OCI-LY7 (cell line): ENCODE measurements at regions not wholly inside any gene's neighbourhood (a gene's known extent, or its start where the extent isn't known, plus 50 kb on each side); places are given as distances from the start of the nearest gene placed in this dataset.

Experiments
- BruUV-seq: library from RNA; stranded (reverse); fragments of 400-500 nt; replicated peaks from 2 replicates; lab custom pipeline; 2021; lab: Mats Ljungman, UMichigan
- CTCF ChIA-PET: fragments of 300-600 bp; sonication (Branson Sonifier 250); formaldehyde crosslinking; loops from one replicate; lab custom pipeline; 2022; ENCODE audit warnings: antibody characterized with exemption; ENCODE audit not compliant: unreplicated experiment; lab: Charles Lee
- POLR2A ChIA-PET: fragments of 300-600 bp; sonication (Branson Sonifier 250); formaldehyde crosslinking; loops from one replicate; lab custom pipeline; 2022; ENCODE audit warnings: antibody characterized with exemption; lab: Charles Lee
- DNase-seq: peaks from one replicate; pipeline ENCODE4 v3.0.0-alpha.2; 2015; ENCODE audit warnings: low spot score
- H2AFZ ChIP-seq: fragments of 200-600 bp; sonication (generic), shearing (Covaris generic); 2 replicates; pipeline ENCODE4 v1.6.1; 2014; ENCODE audit warnings: mild to moderate bottlenecking, antibody characterized with exemption, low read length, moderate library complexity
- H3K27ac ChIP-seq: fragments of 200-600 bp; sonication (generic); 2 replicates; pipeline ENCODE4 v1.5.1; 2014; ENCODE audit warnings: mixed run types, low read depth, mild to moderate bottlenecking, moderate library complexity, low read length, inconsistent platforms; ENCODE audit not compliant: poor library complexity, severe bottlenecking
- H3K36me3 ChIP-seq: fragments of 200-600 bp; sonication (generic); 2 replicates; pipeline ENCODE4 v1.6.1; 2014; ENCODE audit warnings: mild to moderate bottlenecking, antibody characterized with exemption, low read length, moderate library complexity, mixed read lengths; ENCODE audit not compliant: insufficient read depth
- H3K4me1 ChIP-seq: fragments of 200-600 bp; sonication (generic); 2 replicates; pipeline ENCODE4 v1.5.1; 2014; ENCODE audit warnings: mild to moderate bottlenecking, low read length; ENCODE audit not compliant: insufficient read depth, poor library complexity, severe bottlenecking
- H3K4me2 ChIP-seq: fragments of 200-600 bp; sonication (generic); 2 replicates; pipeline ENCODE4 v1.6.1; 2014; ENCODE audit warnings: mild to moderate bottlenecking, low read length
- H3K4me3 ChIP-seq: fragments of 200-600 bp; sonication (generic); 2 replicates; pipeline ENCODE4 v1.5.1; 2014; ENCODE audit warnings: mild to moderate bottlenecking, low read depth, low read length; ENCODE audit not compliant: poor library complexity, severe bottlenecking
- H3K79me2 ChIP-seq: fragments of 200-600 bp; sonication (generic); 2 replicates; pipeline ENCODE4 v1.6.1; 2016; ENCODE audit warnings: low read depth, mild to moderate bottlenecking, low read length, moderate library complexity, mixed read lengths; ENCODE audit not compliant: insufficient read depth
- H3K9me2 ChIP-seq: fragments of 200-600 bp; sonication (generic); 2 replicates; pipeline ENCODE4 v1.6.1; 2016; ENCODE audit warnings: mild to moderate bottlenecking, low read length, mixed read lengths; ENCODE audit not compliant: insufficient read depth
- H3K9me3 ChIP-seq: fragments of 200-600 bp; sonication (generic); 2 replicates; pipeline ENCODE4 v1.6.1; 2014; ENCODE audit warnings: mild to moderate bottlenecking, mixed run types, low read length, mixed read lengths
- H4K20me1 ChIP-seq: fragments of 200-600 bp; sonication (generic); 2 replicates; pipeline ENCODE4 v1.6.1; 2014; ENCODE audit warnings: mild to moderate bottlenecking, antibody characterized with exemption, low read length, moderate library complexity, mixed read lengths; ENCODE audit not compliant: insufficient read depth
- EZH2phosphoT487 ChIP-seq: fragments of 200-600 bp; sonication (generic); IDR thresholded peaks from 2 replicates; pipeline ENCODE4 v1.6.1; 2018; ENCODE audit warnings: low read depth, borderline replicate concordance, mild to moderate bottlenecking, mixed run types, antibody characterized with exemption, low read length, moderate library complexity, mixed read lengths
- intact Hi-C: fragments of 100-400 bp; cut with micrococcal nuclease; formaldehyde crosslinking; loops from one replicate; pipeline ENCODE4 v1.10.0; 2022; ENCODE audit not compliant: unreplicated experiment
- TF ChIP-seq, protein P1 (sequence below): fragments of 200-600 bp; sonication (generic); conservative IDR thresholded peaks from 2 replicates; pipeline ENCODE4 v1.5.1; 2014; ENCODE audit warnings: mild to moderate bottlenecking, antibody characterized with exemption, low read length, moderate library complexity, mixed read lengths

GRCh38 chr6:62623846-62624532 is 338.0 kb upstream of the KHDRBS2 start:
- intact Hi-C loops = no loop called here
- TF ChIP-seq, protein P1, sequence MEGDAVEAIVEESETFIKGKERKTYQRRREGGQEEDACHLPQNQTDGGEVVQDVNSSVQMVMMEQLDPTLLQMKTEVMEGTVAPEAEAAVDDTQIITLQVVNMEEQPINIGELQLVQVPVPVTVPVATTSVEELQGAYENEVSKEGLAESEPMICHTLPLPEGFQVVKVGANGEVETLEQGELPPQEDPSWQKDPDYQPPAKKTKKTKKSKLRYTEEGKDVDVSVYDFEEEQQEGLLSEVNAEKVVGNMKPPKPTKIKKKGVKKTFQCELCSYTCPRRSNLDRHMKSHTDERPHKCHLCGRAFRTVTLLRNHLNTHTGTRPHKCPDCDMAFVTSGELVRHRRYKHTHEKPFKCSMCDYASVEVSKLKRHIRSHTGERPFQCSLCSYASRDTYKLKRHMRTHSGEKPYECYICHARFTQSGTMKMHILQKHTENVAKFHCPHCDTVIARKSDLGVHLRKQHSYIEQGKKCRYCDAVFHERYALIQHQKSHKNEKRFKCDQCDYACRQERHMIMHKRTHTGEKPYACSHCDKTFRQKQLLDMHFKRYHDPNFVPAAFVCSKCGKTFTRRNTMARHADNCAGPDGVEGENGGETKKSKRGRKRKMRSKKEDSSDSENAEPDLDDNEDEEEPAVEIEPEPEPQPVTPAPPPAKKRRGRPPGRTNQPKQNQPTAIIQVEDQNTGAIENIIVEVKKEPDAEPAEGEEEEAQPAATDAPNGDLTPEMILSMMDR = no peak
- no peak for TF ChIP-seq EZH2phosphoT487
- Histone ChIP-seq H4K20me1 (no peaks in the 10 kb centered on the region), H3K36me3 (no peaks in the 10 kb centered on the region), H3K4me1 (no peaks in the 10 kb centered on the region), H3K79me2 (no peaks in the 10 kb centered on the region), H3K9me2 (no peaks in the 10 kb centered on the region), H3K27ac (no peak overlapping the region), H2AFZ (no peak overlapping the region), H3K9me3 (no peaks in the 10 kb centered on the region), H3K4me2 (no peak overlapping the region), H3K4me3 (no peak overlapping the region)
- BruUV-seq = no TSS peak
- DNase-seq = no peak
- ChIA-PET CTCF (no interaction called here), POLR2A (interaction anchor here (0.7 kb wide), 1 partner anchor 53 kb away, joined by 3 read pairs; no protein-coding TSS in a partner anchor)

GRCh38 chr6:62615366-62616015 is 329.5 kb upstream of the KHDRBS2 start:
- H3K9me2 ChIP-seq = no peaks in the 10 kb centered on the region
- H2AFZ ChIP-seq = no peak overlapping the region
- H3K4me2 ChIP-seq = no peak overlapping the region
- no peaks in the 10 kb centered on the region for H3K4me1 ChIP-seq
- no peak overlapping the region for H3K27ac ChIP-seq
- BruUV-seq = no TSS peak
- no peaks in the 10 kb centered on the region for H3K79me2 ChIP-seq
- CTCF ChIA-PET = no interaction called here
- DNase-seq = no peak
- no peak overlapping the region for H3K4me3 ChIP-seq
- POLR2A ChIA-PET = interaction anchor here (0.7 kb wide), 1 partner anchor 196 kb away, joined by 3 read pairs; no protein-coding TSS in a partner anchor
- no peaks in the 10 kb centered on the region for H3K36me3 ChIP-seq
- no peak for TF ChIP-seq EZH2phosphoT487
- TF ChIP-seq, protein P1 = no peak
- H4K20me1 ChIP-seq = no peaks in the 10 kb centered on the region
- no peaks in the 10 kb centered on the region for H3K9me3 ChIP-seq
- intact Hi-C loops = no loop called here

- Histone ChIP-seq H3K4me1 (no peaks in the 10 kb centered on the region), H3K36me3 (no peaks in the 10 kb centered on the region), H3K27ac (no peak overlapping the region), H2AFZ (no peak overlapping the region), H3K4me3 (no peak overlapping the region), H4K20me1 (no peaks in the 10 kb centered on the region), H3K9me3 (no peaks in the 10 kb centered on the region), H3K79me2 (no peaks in the 10 kb centered on the region), H3K4me2 (no peak overlapping the region), H3K9me2 (no peaks in the 10 kb centered on the region)
- DNase-seq = no peak
- intact Hi-C loops = no loop called here
- ChIA-PET CTCF (no interaction called here), POLR2A (no interaction called here)
- BruUV-seq = no TSS peak
- TF ChIP-seq EZH2phosphoT487 = no peak
- TF ChIP-seq, protein P1 = peak; percentile 45; the same call in 1 of the 2 replicates
Measured at GRCh38 chr6:62614442-62614841, 328.4 kb upstream of the KHDRBS2 start.
